GM21367 (cell line): ENCODE measurements at regions not wholly inside any gene's neighbourhood (a gene's known extent, or its start where the extent isn't known, plus 50 kb on each side); places are given as distances from the start of the nearest gene placed in this dataset.

ENCODE experiments used
- ATAC-seq: cut with Tn5 transposase; IDR thresholded peaks from one replicate; pipeline ENCODE4 v1.9.1; 2021; ENCODE audit not compliant: unreplicated experiment

GRCh38 chr2:16507655-16508489, 157.8 kb downstream of the CYRIA start:
- ATAC-seq, result no peak

GRCh38 chr2:16506366-16506765, 159.3 kb downstream of the CYRIA start:
- no peak for ATAC-seq

DNA sequence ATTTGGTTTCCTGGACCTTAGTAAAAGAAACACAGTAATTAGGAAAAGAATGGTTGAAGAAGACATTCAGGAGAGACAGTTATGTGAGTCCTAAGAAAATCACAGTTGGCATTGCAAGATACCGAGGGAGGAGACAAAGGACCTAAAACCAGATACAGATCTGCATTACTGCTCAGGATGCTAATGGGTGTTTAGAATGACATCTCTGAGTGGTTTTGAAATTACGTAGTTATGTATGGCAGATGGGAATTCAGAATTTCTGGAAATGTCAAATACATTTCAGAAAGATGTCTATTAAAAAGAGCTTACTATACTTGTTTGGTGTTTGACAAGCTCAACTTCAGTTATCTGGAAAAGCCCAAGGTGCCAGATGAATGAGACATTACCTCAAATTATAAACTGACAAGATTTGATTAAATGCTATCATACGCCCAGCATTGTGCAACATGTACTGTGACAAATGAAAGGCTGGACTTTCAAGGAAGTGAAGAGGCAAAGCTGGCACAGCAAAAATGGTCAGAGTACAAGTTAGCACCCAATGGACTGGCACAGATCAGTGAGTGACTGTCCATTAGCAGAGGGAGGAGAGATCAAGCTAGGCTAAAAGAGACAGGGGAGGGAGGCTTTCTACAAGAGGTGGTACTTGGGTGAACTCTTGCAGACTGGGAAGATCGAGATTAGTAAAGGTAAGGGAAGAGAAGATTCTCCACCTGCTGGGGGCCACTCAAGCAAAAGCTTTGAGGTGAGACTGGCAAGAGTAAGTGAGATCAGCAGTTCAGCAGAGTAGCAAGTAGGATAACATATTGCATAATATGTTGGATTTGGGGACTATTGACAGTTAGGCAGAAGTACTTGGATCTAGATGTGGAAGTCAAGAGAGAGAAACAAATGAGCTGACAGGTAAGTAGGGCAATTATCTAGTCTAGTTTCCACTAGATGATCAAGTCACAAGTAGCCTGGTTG, 168.9 kb downstream of the CYRIA start:
- no peak for ATAC-seq

DNA sequence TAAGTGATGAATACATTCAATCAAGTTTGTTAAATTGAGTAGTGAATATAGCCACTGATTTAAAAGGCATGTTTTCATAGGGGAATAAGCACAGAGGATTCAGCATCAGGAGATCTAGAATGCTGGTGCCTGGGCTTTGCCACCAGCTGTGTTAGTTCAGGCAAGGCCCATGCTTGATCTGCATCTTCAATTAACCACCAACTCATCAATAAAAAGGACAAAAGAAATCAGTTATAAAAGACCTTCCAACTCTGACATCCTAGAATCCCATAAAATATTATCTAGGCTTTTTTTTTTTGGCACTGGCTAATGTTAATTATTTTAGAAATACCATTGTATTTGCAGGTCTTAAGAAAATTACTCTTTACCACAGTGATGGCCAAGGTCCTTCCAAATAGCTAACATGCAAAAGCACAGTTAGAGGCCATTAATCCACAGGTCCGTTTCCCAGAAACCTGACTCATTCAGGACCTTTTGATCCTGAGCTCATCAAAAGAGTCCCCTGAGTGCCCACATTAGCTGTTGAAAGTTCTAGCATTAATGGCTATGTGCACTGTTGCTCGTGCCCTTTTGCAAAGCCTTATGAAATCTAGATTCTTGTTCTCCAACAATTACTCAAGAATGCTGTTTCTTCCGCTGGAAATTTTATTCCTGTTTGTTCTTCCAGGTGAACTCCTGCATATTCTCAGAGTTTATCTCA, 170.0 kb downstream of the CYRIA start:
- ATAC-seq, result no peak

GRCh38 chr2:16494836-16495508, 170.7 kb downstream of the CYRIA start:
- no peak for ATAC-seq

GRCh38 chr2:16493788-16494187, 171.8 kb downstream of the CYRIA start:
- no peak for ATAC-seq

DNA sequence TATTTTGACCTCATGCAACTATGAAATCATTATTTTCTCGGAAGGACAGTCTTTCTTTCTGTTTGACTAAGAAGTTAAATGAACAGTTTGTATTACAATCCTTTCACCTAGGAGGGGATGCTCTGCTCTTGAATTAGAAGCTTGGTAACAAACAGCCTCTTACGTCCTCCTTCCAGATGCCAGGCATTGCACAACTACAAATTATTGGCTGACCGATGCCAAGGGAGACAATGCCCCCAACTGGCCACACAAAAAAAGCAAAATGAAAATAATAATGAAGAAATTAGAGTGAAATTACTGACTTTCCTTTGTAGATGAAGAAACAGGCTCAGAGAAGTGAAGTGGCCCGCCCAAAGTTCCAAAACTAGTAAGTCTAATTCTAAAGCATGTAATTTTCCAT, 177.9 kb downstream of the CYRIA start:
- no peak for ATAC-seq

GRCh38 chr2:16485251-16485650, 180.4 kb downstream of the CYRIA start:
- ATAC-seq, result no peak

DNA sequence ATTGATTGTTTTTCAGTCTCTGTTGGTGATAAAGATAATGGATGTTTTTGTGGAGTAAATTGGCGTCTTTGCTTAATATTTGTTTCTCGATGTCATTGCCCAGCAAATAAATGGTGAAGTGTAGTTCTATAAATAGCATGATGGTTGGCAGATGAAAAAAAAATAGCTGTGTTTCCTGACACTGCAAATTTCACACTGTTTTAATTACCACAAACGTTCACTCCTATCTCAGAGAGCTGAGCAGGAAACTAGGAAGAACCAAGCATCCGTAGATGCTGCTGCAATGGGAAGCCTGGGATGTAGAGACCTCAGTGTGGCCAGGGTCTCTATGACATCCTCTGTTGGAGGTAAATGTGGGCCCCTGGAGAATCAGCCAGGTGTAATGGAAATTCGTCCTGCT, 183.2 kb downstream of the CYRIA start:
- no peak for ATAC-seq

DNA sequence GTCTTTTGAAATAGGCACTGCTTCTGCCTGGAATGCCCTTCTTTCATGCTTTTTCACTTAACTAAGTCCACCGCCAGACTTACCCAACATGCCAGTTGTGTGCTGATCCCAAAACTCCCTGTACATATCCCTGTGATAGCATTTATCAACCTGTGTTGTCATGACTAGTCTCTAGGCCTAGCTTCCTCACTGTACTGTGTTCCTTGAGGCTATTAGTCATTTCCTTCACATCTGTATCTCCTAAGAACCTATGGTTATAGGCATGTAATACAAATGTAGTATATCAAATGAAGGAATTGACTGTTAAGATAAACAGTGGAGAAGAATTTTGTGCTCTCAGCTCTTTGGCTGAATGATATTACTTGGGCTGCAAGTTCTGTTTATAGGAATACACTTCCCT, 184.3 kb downstream of the CYRIA start:
- no peak for ATAC-seq

DNA sequence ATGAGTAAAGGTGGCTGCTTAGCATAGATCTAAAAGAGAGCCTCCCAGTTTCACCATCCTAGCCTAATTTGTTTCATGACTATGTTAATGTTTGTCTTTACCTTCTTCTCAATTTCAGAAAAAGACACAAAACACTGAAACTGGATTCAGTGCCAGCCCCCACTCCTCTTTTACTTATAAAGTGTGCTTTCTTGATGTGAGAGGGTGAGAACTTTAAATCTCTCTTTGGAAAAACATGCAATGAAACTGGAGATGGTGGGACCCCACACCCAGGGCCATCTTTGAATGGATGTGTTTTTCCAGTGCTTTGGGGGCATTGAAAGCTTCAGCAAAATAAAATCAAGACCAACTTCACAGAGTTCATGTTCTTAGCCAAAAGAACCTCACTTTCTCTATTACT, 185.9 kb downstream of the CYRIA start:
- ATAC-seq, result no peak

- ATAC-seq, result no peak
Measured at GRCh38 chr2:16478434-16479210, 187.0 kb downstream of the CYRIA start.

DNA sequence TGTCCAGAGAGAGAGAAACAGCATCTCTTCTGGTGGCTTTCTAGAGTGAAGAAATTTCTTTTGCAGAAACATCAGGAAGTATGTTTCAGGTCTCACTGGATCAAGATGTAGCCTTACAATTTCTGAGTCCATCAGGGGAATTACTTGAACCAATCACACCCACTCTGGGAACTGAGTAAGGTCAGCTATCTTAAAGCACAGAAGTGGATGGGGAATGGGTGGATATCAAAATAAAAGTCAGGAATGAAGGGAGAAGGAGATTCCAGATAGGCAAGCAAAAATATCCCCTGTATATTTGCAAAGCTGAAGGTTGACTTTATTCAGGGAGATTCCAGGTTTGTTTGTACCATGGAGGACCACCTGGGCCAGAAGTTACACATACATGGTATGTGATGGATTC, 188.0 kb downstream of the CYRIA start:
- ATAC-seq, result no peak

DNA sequence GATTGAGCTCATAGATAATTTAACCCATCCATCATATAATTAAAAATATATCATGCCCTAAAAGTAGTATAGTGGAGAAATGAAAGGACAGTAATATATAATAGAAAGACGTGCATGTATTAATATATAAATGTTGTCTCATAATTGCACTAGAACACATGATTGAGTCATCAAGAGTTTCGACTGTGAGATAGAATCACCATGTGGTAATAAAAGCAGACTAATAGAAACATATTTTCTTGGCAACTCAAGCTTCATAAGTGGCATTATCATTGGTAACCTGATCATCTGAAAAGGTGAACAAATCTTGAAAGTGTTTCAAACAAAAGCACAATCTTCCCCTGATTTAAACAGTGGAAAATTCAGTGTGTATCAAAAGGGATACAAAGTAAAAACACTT, 188.8 kb downstream of the CYRIA start:
- ATAC-seq, result no peak

- no peak for ATAC-seq
Measured at GRCh38 chr2:16475986-16476567, 189.6 kb downstream of the CYRIA start.

DNA sequence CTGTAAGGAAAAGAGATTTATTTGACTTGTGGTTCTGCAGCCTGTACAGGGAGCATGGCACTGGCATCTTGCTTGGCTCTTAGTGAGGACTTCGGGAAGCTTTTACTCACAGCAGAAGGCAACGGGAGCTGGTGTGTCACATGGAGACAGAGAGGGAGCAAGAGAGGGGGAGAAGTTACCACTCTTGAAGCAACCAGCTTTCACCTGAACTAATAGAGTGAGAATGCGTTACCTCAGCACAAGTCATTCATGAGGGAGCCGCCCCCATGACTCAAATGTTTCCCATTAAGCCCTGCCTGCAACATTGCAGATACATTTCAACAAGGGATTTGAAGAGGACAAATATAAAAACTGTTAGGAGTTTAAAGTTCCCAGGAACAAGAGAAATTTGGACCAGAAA, 190.0 kb downstream of the CYRIA start:
- no peak for ATAC-seq

GRCh38 chr2:16473575-16473974, 192.1 kb downstream of the CYRIA start:
- no peak for ATAC-seq

DNA sequence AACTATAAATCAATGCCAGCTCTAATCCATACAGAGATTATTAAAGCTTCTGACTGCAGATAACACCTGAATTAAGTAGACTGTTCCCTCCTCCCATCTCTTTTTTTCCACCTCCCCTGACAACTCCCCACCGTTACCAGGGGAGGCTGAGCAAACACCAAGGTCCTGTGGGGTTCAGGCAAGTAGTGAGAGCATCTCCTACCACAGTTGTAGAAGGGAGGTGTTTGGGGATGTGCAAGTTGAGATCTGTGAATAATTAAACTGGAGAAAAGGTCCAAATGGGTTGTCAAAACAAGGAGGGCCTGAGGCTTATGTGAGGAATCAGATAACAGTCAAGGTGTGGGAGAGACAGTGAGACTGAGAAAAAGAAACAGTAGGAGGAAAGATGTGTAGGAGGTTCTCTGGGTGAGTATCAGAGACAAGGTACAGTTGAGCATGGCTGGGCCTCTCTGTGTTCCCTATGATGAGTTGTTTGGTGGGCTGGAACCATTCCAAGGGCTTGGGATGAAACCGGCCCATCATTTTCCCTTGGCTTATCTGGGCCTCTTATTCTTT, 194.6 kb downstream of the CYRIA start:
- ATAC-seq, result no peak

- ATAC-seq, result no peak
Measured at GRCh38 chr2:16466821-16467151, 198.8 kb downstream of the CYRIA start.
